ENCODE measurements at regions not wholly inside any gene's neighbourhood (a gene's known extent, or its start where the extent isn't known, plus 50 kb on each side); places are given as distances from the start of the nearest gene placed in this dataset.
"Not testable (repeated sequence)": the region's sequence is repeated elsewhere in the genome, so short reads cannot be mapped to it uniquely, and the experiment has no call there.

- DNase-seq (ENCODE audit: low spot score), result no peak
Measured at GRCh38 chr6:79392094-79392493, 145.1 kb downstream of the LCA5 start.

- DNase-seq (ENCODE audit: low spot score), result no peak
Measured at GRCh38 chr6:79391480-79391879, 145.8 kb downstream of the LCA5 start.

GRCh38 chr6:79385893-79386292 lies 151.3 kb downstream of the LCA5 start:
- no peak for DNase-seq (ENCODE audit: low spot score)

GRCh38 chr6:79385333-79385732 lies 150.9 kb upstream of the HMGN3 start:
- DNase-seq (ENCODE audit: low spot score), result no peak

GRCh38 chr6:79384845-79385244 lies 150.4 kb upstream of the HMGN3 start:
- DNase-seq (ENCODE audit: low spot score), result no peak

GRCh38 chr6:79378957-79379356 lies 144.5 kb upstream of the HMGN3 start:
- no peak for DNase-seq (ENCODE audit: low spot score)

- no peak for DNase-seq (ENCODE audit: low spot score)
Measured at GRCh38 chr6:79377888-79378348, 143.4 kb upstream of the HMGN3 start.

GRCh38 chr6:79377047-79377446 lies 142.6 kb upstream of the HMGN3 start:
- DNase-seq (ENCODE audit: low spot score), result no peak

- DNase-seq (ENCODE audit: low spot score), result no peak
Measured at GRCh38 chr6:79375635-79376337, 141.3 kb upstream of the HMGN3 start.

- DNase-seq (ENCODE audit: low spot score), result no peak
Measured at GRCh38 chr6:79374308-79374707, 139.8 kb upstream of the HMGN3 start.

- no peak for DNase-seq (ENCODE audit: low spot score)
Measured at GRCh38 chr6:79373880-79374279, 139.4 kb upstream of the HMGN3 start.

- no peak for DNase-seq (ENCODE audit: low spot score)
Measured at GRCh38 chr6:79373246-79373645, 138.8 kb upstream of the HMGN3 start.

- no peak for DNase-seq (ENCODE audit: low spot score)
Measured at GRCh38 chr6:79372757-79373156, 138.3 kb upstream of the HMGN3 start.

- no peak for DNase-seq (ENCODE audit: low spot score)
Measured at GRCh38 chr6:79369026-79369425, 134.5 kb upstream of the HMGN3 start.

- not testable (repeated sequence) for DNase-seq (ENCODE audit: low spot score)
Measured at GRCh38 chr6:79363441-79363840, 129.0 kb upstream of the HMGN3 start.

- not testable (repeated sequence) for DNase-seq (ENCODE audit: low spot score)
Measured at GRCh38 chr6:79361074-79361473, 126.6 kb upstream of the HMGN3 start.

GRCh38 chr6:79353226-79353625 lies 118.7 kb upstream of the HMGN3 start:
- DNase-seq (ENCODE audit: low spot score), result no peak

GRCh38 chr6:79338493-79338892 lies 104.0 kb upstream of the HMGN3 start:
- no peak for DNase-seq (ENCODE audit: low spot score)

GRCh38 chr6:79335133-79335674 lies 100.7 kb upstream of the HMGN3 start:
- no peak for DNase-seq (ENCODE audit: low spot score)

GRCh38 chr6:79334674-79335073 lies 100.2 kb upstream of the HMGN3 start:
- no peak for DNase-seq (ENCODE audit: low spot score)

GRCh38 chr6:79330704-79331103 lies 96.2 kb upstream of the HMGN3 start:
- DNase-seq (ENCODE audit: low spot score), result no peak

GRCh38 chr6:79313254-79313653 lies 78.8 kb upstream of the HMGN3 start:
- no peak for DNase-seq (ENCODE audit: low spot score)

GRCh38 chr6:79307321-79308036 lies 73.0 kb upstream of the HMGN3 start:
- DNase-seq (ENCODE audit: low spot score), result no peak
